ENCODE measurements at regions not wholly inside any gene's neighbourhood (a gene's known extent, or its start where the extent isn't known, plus 50 kb on each side); places are given as distances from the start of the nearest gene placed in this dataset.

GRCh38 chr16:6195966-6196365 is 1098.4 kb upstream of the EEF2KMT start:
- H3K27ac ChIP-seq (ENCODE audit: insufficient read depth, low read depth, low read length), result no peak overlapping the region
- no peaks in the 10 kb centered on the region for H3K9me1 ChIP-seq (replicated peaks; ENCODE audit: control insufficient read depth, extremely low read depth, insufficient read depth, low read length)
- ChIA-PET CTCF (no interaction called here), POLR2A (no interaction called here)
- no peak overlapping the region for H3K4me3 ChIP-seq (replicated peaks in 1 of 3; ENCODE audit: insufficient read depth in 1 of 3, low read depth in 1 of 3, low read length in 3 of 3)
- no peaks in the 10 kb centered on the region for H3K36me3 ChIP-seq (ENCODE audit: control insufficient read depth in 2 of 2, extremely low read depth in 1 of 2, insufficient read depth in 2 of 2, low read length in 2 of 2)
- peaks cover 1% of the 10 kb centered on the region for H3K9me3 ChIP-seq (replicated peaks; ENCODE audit: control insufficient read depth, insufficient read depth, low read length)
- H2AFZ ChIP-seq (ENCODE audit: low read depth, low read length), result no peak overlapping the region
- no peaks in the 10 kb centered on the region for H4K20me1 ChIP-seq (replicated peaks; ENCODE audit: control insufficient read depth, extremely low read depth, insufficient read depth, low read length)
- H3K4me2 ChIP-seq (ENCODE audit: insufficient read depth, low read length), result no peak overlapping the region
- FAIRE-seq, result no peak
- H3K9ac ChIP-seq (replicated peaks; ENCODE audit: extremely low read depth, insufficient read depth, low read length), result no peak overlapping the region
- TF ChIP-seq MYC (IDR thresholded peaks at IDR 0.05; ENCODE audit: low read depth, low read length) (no peak), POLR2AphosphoS5 (IDR thresholded peaks at IDR 0.05; ENCODE audit: insufficient read depth, low read depth, low read length) (no peak), FOS (IDR thresholded peaks at IDR 0.05; ENCODE audit: borderline replicate concordance, insufficient read depth, low read length) (no peak), POLR2A (IDR thresholded peaks at IDR 0.05; ENCODE audit: low read depth, low read length) (no peak), EZH2 (IDR thresholded peaks at IDR 0.05; ENCODE audit: borderline replicate concordance, low read depth, low read length, severe bottlenecking) (no peak), GATA2 (IDR thresholded peaks at IDR 0.05; ENCODE audit: insufficient read depth, insufficient read length, low read depth, low read length) (no peak), JUN (IDR thresholded peaks at IDR 0.05; ENCODE audit: borderline replicate concordance, insufficient read depth, insufficient read length, low read depth) (no peak), MAX (IDR thresholded peaks at IDR 0.05; ENCODE audit: insufficient read depth, insufficient read length) (no peak), CTCF (IDR thresholded peaks at IDR 0.05; ENCODE audit: extremely low read depth in 1 of 2, insufficient read depth in 1 of 2, low read depth in 1 of 2, low read length in 2 of 2) (no peak)
- dilution Hi-C loops (cut with MboI; ENCODE audit: extremely low pct_ligation_motif_present, low sequenced_read_pairs) (no loop called here), intact Hi-C loops (cut with micrococcal nuclease) (no loop called here)
- H3K27me3 ChIP-seq (ENCODE audit: control insufficient read depth in 2 of 2, insufficient read depth in 2 of 2, low read length in 2 of 2), result no peaks in the 10 kb centered on the region
- H3K4me1 ChIP-seq (ENCODE audit: control insufficient read depth, extremely low read depth, insufficient read depth, low read length), result no peaks in the 10 kb centered on the region
- no peak for DNase-seq (ENCODE audit: low read depth, low spot score)
- no peaks in the 10 kb centered on the region for H3K79me2 ChIP-seq (ENCODE audit: control insufficient read depth, insufficient read depth, low read length)
- no TSS peak for BruUV-seq (replicated peaks)
